ENCODE measurements at regions not wholly inside any gene's neighbourhood (a gene's known extent, or its start where the extent isn't known, plus 50 kb on each side); places are given as distances from the start of the nearest gene placed in this dataset.

- no peak for TF ChIP-seq POLR2AphosphoS5 (IDR thresholded peaks at IDR 0.05; ENCODE audit: low read depth, low read length)
- no peak for TF ChIP-seq REST (IDR thresholded peaks at IDR 0.05; ENCODE audit: insufficient read depth in 1 of 2, low read depth in 2 of 2, low read length in 2 of 2)
- TF ChIP-seq TAF1 (IDR thresholded peaks at IDR 0.05; ENCODE audit: borderline replicate concordance, insufficient read depth, low read length), result no peak
These were observed 76.2 kb upstream of the ANKRD55 start for GRCh38 chr5:56309262-56309826.

Data from PFSK-1 (cell line).